MV-4-11 (cell line): ENCODE measurements at regions not wholly inside any gene's neighbourhood (a gene's known extent, or its start where the extent isn't known, plus 50 kb on each side); places are given as distances from the start of the nearest gene placed in this dataset.

Experiments used
- DNase-seq: peaks from one replicate; lab custom pipeline; 2025; lab: John Stamatoyannopoulos, UW

DNA sequence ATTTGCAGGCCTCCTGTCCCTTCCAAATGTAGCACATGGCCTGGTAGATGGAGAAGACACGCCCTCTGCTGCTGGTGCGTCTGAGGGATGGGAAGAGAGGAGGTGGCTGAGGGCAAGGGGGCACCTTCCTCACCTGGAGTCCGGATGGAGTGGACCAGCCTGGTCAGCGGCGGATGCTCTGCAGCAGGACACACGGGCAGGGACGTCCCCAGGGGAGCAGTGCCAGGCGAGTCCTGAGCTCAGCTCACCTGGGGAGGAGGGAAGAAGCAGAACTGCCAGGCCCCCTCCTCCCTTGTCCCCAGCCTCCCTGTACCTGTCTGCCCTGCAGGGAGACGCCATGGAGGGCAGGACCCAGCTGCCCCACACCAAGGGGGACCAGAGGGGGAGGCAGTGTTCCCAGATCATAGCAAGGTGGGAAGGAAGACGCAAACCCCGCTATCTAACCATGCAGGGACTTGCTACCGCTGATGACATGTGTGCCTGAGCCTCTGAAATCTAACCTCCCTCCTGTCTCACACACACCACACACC lies 1495.9 kb downstream of the BRD1 start:
- no peak for DNase-seq

DNA sequence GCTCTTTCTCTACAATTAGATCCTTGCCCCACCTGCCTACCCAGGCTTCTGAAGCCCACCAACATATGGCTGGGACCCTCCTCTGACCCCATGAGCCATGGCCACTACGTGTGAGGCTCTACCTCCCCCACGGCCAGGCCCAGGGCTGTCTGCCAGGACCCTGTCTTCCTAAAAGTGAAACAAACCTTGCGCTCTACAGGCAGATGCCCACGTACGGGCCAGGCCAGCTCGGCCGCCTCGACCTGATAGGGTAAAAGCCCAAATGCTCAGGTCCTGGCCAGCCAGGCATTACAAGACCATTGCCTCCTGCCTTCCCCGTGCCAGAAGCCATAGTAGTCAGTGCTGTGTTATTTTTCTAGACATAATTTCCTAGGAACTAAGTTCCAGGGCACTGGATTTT lies 1496.4 kb downstream of the BRD1 start:
- no peak for DNase-seq

DNA sequence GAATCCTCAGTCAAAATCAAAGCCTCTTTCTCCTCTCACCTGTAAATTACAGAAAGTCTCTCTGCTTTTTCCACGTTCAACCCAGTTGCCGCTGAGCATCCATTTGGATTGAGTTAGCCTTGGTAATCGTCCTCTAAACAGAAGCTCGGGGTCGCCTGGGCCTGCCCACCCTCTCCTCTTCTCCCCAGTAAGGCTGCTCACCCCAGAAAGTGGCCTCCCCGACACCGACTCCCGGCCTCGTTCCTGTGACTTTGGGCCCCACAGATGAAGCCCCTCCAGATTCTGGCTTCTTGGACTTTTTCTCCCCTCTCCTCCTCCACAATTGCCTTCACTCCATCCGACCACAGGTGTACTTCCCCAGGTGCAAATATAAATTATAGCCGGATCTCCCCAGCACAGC lies 1500.0 kb downstream of the BRD1 start:
- DNase-seq: no peak

DNA sequence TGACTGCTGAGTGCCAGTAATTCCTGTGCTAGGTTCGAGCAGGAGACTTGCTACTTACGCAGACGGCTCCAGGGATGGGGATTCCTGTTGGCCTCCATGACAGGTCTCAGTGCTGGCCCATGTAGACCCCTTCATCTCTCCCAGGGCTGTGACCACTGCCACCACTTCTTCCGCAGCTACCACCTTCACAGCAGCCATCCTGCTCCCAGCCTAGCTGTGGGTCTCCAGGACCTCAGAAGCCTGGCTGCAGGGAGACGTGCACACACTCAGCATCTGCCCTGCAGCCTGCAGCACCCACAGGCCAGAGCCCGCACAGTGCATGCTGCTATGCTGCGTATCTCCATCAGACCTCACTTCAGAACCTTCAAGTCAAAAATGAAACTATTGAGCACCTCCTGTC lies 1503.9 kb downstream of the BRD1 start:
- no peak for DNase-seq

DNA sequence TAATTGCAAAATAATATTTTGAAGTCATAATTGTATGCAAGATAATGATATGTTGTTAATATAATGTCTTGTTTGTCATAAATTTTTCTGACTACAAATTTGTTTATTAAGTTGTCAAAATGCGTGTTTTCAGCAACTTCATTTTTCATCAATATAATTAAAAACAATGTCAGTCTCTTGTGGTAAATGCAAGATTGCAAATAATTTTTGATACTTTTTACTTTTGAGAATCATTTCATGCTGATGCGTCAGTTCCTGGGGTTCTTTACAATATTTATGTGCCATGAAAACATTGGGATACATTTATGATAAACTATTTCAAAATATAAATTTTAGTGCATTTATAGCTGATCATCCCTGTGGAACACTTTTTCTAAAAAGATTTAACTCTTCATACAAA lies 1504.8 kb downstream of the BRD1 start:
- DNase-seq: no peak

DNA sequence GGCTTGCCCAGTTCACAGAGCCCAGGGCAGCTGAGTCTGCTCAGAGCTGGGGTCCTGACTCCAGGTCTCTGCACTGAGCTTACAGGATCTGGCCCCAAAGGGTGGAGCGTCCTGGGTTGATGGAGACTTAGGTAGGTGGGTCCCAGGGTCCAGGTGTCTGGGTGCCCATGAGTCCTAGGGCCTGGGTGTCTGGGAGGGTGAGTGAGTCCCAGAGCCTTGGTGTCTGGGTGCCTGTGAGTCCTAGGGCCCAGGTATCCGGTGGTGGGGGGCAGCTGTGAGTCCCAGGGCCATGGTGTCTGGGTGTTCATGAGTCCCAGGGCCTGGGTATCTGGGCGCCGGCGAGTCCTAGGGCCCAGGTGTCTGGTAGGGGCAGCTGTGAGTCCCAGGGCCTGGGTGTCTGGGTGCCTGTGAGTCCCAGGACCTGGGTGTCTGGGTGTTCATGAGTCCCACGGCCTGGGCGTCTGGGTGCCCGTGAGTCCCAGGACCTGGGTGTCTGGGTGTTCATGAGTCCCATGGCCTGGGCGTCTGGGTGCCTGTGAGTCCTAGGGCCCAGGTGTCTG lies 1505.6 kb downstream of the BRD1 start:
- no peak for DNase-seq

DNA sequence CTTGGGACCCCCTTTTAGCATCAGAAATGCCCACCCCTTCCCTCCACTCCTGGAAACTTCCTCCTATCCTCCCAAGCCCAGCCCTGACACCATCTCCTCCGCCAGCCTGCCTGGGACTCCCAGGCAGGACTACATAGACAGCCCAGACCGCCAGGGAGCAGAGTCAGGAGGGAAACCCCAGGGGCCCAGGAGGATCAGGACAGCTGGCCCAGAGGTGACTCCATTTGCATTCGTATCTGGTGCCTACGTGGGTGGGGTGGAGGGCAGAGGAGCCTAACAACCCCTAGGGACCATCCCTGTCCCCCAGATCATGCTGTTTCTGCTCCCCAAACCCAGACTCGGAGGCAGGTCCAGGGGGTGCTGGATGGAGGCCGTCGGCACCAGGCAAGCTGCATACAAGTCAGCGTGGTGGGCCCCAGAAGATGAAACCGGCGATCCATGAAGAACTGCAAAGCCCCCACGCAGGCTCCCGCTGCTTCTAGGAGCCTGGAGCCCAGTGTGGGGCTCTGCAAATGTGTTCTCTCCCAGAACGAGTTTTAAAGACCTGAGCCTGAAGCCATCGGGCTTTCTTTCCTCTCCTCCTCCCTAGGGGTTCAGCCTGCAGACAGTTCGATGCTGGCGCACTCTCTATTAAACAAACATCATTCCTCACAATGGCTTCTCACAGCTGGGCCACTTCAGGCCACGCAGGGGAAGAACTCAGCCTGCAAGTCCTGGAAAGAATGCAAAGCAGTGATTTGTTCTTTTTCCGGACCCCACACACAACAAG lies 1506.8 kb downstream of the BRD1 start:
- no peak for DNase-seq

DNA sequence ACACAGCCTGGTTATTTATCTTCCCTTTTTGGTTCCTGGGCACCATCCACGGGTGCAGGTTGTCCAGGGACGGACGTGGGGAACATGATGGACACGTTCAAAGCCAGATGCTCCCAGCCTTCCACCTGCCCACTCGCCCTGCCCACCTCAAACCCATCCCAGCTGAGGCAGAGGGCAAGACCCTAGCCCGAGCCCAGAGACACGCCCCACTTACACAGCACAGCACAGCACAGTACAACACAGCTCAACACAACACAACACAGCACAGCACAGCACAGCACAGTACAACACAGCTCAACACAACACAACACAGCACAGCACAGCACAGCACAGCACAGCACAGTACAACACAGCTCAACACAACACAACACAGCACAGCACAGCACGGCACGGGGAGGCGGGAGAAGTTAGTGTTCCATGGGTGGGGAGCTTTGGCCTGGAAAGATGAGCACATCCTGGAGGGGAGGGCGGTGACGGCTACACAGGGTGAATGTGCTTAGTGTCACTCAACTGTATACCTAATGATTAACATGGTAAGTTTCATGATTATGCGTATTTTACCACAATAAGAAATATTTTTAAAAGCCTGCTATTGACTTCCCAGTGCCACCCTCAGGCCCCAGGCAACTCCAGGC lies 1507.5 kb downstream of the BRD1 start:
- no peak for DNase-seq

DNA sequence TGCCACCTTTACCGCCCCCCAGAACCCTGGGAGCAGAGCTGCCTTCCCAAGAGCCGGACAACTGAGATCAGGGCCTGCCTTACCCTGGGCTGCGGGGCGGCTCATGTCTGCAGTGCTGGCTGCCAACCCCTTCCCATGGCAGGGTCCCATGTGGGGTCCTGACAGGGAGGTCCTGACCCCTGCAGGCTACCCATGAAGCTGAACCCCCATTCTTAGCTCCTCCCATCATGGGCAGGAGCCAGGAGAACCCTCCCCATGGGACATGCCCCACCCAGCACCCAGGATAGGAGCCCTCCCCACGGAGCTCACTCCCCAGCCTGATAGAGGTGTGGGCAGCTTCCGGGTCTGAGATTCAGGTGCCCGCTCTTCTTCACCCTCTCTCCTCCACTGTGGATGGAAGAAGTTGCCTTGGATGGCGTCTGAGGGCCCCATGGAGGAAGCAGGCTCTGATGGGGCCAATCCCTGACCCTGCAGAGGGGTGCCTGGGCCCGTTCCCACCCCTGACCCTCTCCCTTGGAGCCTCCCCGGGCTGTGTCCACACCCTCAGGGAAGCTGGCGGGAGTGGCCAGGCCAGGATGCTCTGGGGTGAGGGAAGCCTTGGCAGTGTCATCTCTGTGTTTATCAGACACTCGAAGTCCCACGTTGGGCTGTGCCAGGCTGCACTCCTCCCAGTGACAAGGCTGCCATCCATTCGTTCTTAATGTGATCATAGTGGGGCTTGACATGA lies 1508.2 kb downstream of the BRD1 start:
- DNase-seq: no peak

DNA sequence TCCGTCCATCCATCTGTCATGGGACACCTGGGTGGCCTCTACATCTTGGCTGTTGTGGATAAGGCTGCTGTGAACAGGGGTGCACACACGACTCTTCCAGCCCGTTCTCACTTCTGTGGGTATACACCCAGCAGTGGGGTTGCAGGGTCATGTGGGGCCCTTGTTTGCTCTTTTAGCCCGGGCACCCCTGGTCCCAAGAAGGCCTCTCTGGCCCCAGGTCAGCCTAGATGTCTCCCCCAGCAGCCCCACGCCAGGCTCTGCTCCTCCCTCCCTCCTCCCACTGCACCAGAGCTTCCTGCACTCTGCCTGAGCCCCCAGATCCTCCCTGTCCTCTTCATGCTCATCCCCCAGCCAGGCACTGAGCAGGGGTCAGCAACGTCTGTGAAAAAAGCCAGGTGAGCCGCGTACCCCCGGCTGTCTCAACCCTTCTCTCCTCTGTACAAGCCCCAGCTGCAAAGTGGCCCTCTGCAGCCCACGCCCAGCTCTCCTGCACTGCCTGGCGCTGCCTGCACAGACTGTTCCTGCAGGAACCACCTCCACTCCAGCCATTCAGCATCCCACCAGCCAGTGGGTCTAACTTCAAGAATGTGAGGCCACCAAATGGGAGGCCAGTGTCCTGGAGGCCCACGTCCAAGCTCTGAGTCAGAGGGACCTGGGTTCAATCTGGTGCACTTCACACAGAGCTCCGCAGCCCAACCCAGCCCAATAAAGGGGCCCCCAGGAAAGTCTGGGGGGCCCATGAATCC lies 1508.9 kb downstream of the BRD1 start:
- DNase-seq: no peak

DNA sequence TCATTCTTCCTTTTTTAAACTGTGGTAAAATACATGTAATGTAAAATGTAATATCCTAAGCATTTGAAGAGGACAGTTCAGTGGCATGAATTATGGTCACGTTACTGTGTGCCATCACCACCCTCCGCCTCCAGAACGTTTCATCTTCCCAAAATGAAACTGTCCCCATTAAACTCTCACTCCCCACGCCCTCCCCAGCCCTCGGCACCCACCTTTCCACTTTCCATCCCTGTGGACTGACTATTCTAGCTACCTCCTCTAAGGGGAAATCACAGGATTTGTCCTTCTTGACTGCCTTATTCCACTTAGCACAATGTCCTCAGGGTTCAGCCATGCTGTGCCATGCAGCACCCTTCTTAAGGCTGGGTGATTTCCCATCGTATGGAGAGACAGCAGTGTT lies 1509.5 kb downstream of the BRD1 start:
- DNase-seq: no peak

DNA sequence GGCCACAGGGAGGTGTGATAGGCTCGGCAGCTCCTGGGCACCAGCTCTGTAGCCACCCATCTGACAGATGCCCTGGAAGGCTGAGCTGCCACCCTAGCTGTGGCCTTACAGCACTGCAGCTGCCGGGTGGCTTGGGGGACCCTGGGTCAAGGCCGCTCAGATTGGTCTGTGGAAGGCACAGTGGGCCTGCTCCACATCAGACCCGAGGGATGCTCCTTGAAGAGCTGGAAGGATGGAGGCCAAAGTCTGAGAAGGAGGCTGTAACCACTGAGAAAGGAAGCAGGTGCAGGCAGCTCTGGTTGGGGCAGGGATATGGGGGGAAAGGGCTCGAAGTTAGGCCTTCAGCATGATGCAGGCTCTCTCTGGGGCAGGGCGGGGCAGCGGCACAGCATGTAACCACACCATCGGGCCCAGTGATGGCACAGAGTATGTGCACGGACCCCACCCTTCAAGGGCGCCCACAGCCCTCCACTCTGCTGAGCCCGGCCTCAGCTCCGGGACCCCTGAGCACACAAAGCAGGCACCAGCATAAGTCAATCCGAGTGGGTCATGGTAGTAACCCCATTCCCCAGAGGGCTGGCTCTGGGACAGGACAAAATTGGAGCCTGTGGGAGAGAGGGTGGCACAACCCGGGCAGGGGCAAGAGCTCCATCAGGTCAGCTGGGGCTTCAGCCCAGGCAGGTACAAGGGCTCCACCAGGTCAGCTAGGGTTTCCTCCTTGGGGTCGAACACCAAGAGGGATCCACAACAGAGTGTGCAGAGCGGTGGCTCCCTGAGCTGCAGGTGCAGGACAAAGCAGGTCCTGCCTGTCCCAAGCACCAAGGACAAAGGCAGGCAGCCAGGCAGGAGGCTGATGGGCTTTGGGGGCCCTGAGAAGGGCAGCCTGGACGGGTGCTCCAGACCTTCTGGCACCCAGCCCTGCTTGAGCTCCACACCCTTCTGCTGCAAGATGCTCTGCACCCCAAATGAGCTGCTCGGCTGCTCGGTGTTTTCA lies 1511.1 kb downstream of the BRD1 start:
- no peak for DNase-seq

DNA sequence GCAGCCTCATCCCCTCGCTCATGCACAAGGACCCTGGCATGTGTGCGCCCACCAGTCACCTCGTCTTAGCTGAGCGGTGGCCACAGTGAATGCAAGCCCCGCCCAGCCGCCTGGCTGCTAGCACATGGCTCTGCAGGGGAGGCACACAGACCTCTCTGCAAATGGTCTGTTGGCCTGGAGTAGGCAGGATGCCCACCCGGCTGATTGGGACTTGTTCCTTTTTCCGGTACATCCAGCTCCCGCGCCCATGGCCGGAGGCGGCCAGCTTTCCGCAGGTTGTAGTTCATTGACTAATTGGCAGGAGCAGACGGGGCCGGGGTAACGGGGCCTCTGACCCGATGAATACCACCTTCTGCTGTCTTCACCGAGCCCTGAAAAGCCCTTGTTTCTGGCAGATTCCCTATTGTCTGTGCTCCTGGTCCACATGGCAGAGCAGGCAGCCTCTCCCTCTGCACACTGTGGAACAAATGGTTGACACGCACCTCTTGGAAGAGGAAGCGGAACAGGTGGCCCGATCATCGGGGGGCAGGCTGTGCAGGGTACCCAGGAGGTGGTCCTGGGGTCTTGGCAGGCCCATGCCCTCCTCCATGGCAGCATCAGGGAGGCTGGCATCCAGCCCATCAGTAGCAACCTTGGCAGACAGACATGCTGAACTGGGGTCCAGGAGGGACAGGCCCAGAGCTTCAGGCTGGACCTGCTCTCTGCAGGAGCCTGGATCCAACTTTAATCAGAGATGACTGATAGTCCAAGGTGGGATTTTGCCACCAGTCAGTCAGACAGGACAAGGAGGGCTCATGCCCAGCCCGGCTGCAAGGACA lies 1512.0 kb downstream of the BRD1 start:
- no peak for DNase-seq

DNA sequence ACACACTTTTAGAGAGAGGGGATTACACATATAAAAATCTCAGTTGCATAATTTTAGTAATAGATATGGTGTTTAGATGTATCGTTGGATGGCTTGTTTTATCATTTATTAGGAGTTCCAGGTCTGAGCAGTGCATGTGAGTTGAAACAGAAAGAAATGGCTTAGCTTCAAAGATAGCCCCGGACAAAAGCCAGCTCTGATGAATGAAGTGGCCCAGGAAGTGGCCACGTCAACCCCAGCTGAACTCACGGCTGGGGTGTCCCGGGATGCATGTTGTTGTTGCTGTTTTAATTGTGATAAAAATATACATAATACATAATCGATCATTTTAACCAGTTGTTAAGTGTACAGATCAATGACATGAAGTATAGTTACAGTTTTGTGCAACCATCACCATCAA lies 1513.6 kb downstream of the BRD1 start:
- no peak for DNase-seq

DNA sequence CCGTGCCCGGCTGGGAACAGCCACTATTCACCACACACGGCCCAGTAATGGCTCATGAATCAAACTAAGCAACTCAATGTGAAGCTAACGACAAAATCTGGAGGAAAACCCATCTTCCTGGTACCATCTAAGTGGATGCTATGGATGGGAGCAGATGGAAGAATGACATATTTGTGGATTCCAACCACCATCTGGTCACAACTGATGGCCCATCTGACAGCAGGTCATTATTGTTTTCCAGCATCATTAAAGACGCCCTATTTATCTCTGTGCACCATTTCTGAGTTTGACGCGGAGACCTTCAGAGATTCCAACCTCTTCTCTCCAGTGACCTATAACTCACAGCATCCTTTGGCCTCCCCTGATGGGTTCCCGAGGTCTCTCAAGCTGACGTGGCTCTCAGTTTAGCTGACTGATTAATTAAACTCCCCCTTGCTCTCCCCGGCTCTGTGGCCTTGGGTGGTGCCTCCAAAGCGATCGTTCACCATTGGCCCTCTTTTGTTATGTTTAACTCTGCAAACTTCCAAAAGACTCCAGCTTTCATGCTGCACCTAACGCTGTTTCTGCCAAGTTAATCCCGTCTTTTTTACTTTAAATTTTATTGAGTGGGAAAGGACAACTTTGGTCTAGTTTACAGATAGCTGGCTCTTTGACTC lies 1514.4 kb downstream of the BRD1 start:
- DNase-seq: no peak

DNA sequence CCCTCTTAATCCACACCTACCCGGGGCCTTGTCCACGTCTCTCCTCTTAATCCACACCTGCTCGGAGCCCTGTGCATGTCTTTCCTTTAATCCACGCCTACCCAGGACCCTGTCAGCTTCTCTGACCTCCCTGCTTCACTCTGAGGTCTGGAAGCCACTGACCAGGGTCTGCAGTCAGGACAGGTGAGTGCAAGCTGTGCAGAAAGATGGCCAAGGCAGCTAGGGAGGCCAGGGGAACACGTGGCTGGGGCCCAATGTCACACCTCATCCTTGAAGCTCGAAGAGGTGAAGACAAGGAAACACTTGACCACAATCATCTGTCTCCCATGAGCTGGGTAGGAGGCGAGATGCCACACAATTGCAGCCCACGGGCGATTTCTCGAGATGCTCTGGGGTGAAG lies 1516.9 kb downstream of the BRD1 start:
- no peak for DNase-seq

DNA sequence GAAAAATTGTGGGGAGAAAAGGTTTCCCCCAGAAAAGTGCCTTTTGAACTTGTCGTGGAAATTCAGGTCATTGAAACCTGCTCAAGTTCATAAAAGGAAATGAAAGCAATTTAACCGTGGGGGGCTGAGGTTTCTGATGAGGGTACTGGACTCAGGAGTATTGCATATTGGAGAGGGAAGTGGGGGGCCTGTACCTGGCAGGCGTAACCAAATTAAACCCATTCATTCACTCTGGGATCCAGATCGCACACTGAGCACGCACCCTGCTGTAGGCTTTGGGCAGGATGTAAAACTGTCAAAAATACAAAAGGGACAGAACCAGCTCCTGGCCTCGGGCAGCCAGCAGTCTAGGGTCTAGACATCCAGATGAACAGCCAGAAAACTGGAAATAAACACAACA lies 1517.4 kb downstream of the BRD1 start:
- DNase-seq: no peak

DNA sequence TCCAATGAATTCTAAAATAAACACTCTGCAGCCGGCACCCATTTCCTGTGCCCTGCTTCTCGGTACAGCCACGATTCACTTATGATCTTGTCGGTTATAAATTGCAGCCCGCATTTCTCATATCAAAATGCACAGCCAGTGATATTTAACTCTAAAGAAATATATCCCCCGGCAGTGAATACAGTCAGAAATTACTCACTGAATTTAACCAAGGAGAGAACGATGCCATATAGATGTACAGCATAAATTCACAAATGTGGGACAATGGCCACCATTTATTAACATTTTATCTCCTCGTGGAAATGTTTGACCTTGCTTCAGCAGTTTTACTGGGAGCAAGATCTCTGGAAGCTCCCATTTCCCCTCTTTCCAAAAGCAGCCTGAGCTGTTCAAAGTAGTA lies 1517.8 kb downstream of the BRD1 start:
- no peak for DNase-seq

DNA sequence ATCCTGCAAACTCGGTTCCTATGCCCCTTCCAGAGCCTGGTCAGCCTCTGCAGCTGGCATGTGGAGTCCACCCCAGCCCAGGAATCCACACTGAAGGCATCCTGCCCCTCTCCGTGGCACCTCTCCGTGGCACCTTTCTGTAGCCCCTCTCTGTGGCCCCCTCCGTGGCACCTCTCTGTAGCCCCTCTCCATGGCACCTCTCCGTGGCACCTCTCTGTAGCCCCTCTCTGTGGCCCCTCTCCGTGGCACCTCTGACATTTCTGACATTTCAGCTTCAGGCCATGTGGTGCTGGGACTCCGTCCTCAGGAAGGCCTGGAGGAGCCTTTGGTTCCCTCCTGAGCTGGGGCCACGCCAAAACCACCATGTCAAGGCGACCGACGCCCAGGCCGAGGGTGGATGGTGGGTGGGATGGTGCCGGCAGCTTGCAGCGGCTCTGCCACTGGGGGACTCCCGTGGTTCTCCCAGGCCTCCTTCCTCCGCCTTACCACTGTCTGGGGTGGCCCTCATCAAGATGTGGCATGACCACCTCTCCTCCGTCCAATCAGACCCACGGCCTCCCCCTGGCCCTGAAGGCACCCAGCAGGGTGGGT lies 1518.5 kb downstream of the BRD1 start:
- DNase-seq: no peak
